K562 (cell line): ENCODE measurements at regions not wholly inside any gene's neighbourhood (a gene's known extent, or its start where the extent isn't known, plus 50 kb on each side); places are given as distances from the start of the nearest gene placed in this dataset.
A peak's percentile ranks its signal among the peaks of the same experiment; 100 is the strongest.

Source experiments
- ATAC-seq: fragments of 200-7000 bp; cut with Tn5 transposase; 3 replicates; pipeline ENCODE4 v1.9.1; 2020; ENCODE audit warnings: moderate library complexity
- BruUV-seq: library from RNA; stranded (reverse); fragments of 400-500 nt; replicated peaks from 2 replicates; lab custom pipeline; 2021; lab: Mats Ljungman, UMichigan
- CTCF ChIA-PET: fragments of 300-600 bp; formaldehyde crosslinking; extraction: SDS; loops from one replicate; lab custom pipeline; 2021; ENCODE audit warnings: low intra/inter-chr PET ratio; lab: Yijun Ruan, JAX
- POLR2A ChIA-PET: fragments of 300-600, 350-650 bp; sonication (Branson Sonifier 250); formaldehyde crosslinking; extraction: SDS; loops from one replicate; lab custom pipeline; 2021; ENCODE audit warnings: antibody characterized with exemption, inconsistent platforms; lab: Yijun Ruan, JAX
- DNase-seq, 4 experiments: peaks; one replicate each; pipeline versions ENCODE4 v3.0.0 to v3.0.0-alpha.2; 2011 to 2018; ENCODE audit warnings: low spot score in 3 of 4, mixed read lengths in 3 of 4; ENCODE audit errors: extremely low read depth in 1 of 4
- FAIRE-seq: peaks from 2 replicates; lab custom pipeline; 2011; peaks lifted over from hg19 to GRCh38; lab: Jason Lieb, UNC
- H2AFZ ChIP-seq: 2 replicates; pipeline ENCODE4 v1.6.0; 2011; ENCODE audit warnings: low read depth, low read length, control low read depth, inconsistent platforms
- H3K27ac ChIP-seq: fragments of 200-600 bp; 3 replicates; pipeline ENCODE4 v1.8.0; 2011; ENCODE audit warnings: low read depth, mild to moderate bottlenecking, control low read depth, inconsistent platforms, low read length, moderate library complexity, mixed read lengths; ENCODE audit errors: extremely low read depth
- H3K27me3 ChIP-seq, 2 experiments: fragments of 300-600 bp in 1 of 2; 2 replicates in 1 of 2; 3 replicates in 1 of 2; pipeline versions ENCODE4 v1.6.0 to v1.8.0; 2011; ENCODE audit warnings: inconsistent platforms in 2 of 2, low read length in 2 of 2, mild to moderate bottlenecking in 1 of 2, mixed read lengths in 1 of 2, moderate library complexity in 1 of 2; ENCODE audit not compliant: control insufficient read depth in 2 of 2, insufficient read depth in 2 of 2
- H3K36me3 ChIP-seq: fragments of 300-600 bp; 3 replicates; pipeline ENCODE4 v1.8.0; 2011; ENCODE audit warnings: mild to moderate bottlenecking, low read length, inconsistent platforms; ENCODE audit not compliant: control insufficient read depth, insufficient read depth
- H3K4me1 ChIP-seq, 2 experiments: fragments of 200-600 bp in 1 of 2; replicated peaks in 1 of 2; 2 replicates in 1 of 2; 3 replicates in 1 of 2; pipeline versions ENCODE4 v1.5.1 to v1.8.0; 2011; ENCODE audit warnings: inconsistent platforms in 2 of 2, low read length in 2 of 2, mild to moderate bottlenecking in 1 of 2, mixed read lengths in 1 of 2, moderate library complexity in 1 of 2; ENCODE audit not compliant: control insufficient read depth in 2 of 2, insufficient read depth in 2 of 2
- H3K4me2 ChIP-seq: 2 replicates; pipeline ENCODE4 v1.6.1; 2011; ENCODE audit warnings: low read length, control low read depth, inconsistent platforms, mixed read lengths; ENCODE audit not compliant: insufficient read depth
- H3K4me3 ChIP-seq: fragments of 200-600 bp; sonication (generic), shearing (Covaris generic); 2 replicates; pipeline ENCODE4 v1.5.1; 2016; ENCODE audit warnings: control low read depth, inconsistent platforms
- H3K79me2 ChIP-seq: fragments of 200-600 bp; 3 replicates; pipeline ENCODE4 v1.8.0; 2011; ENCODE audit warnings: low read length, inconsistent platforms; ENCODE audit not compliant: control insufficient read depth, insufficient read depth
- H3K9ac ChIP-seq, 2 experiments: 2 replicates each; pipeline versions ENCODE4 v1.6.0 to v1.6.1; 2011; ENCODE audit warnings: low read depth in 2 of 2, low read length in 2 of 2, control low read depth in 1 of 2, inconsistent platforms in 1 of 2, mild to moderate bottlenecking in 1 of 2, mixed read lengths in 1 of 2; ENCODE audit not compliant: insufficient read depth in 1 of 2
- H3K9me1 ChIP-seq: one replicate; pipeline ENCODE4 v1.6.0; 2011; ENCODE audit warnings: inconsistent platforms, mild to moderate bottlenecking, low read length, moderate library complexity; ENCODE audit not compliant: control insufficient read depth, insufficient read depth
- H3K9me3 ChIP-seq: replicated peaks from 2 replicates; pipeline ENCODE4 v1.5.1; 2011; ENCODE audit warnings: low read depth, low read length, inconsistent platforms; ENCODE audit not compliant: control insufficient read depth, insufficient read depth
- H4K20me1 ChIP-seq: replicated peaks from 2 replicates; pipeline ENCODE4 v1.6.1; 2011; ENCODE audit warnings: low read length, inconsistent platforms, mixed read lengths; ENCODE audit not compliant: control insufficient read depth, insufficient read depth
- CCAR2 ChIP-seq: fragments of 200-400 bp; formaldehyde crosslinking; IDR thresholded peaks from 2 replicates; pipeline ENCODE4 v1.6.1; 2017; ENCODE audit warnings: mild to moderate bottlenecking, low read depth, low read length
- MYBL2 ChIP-seq, 2 experiments: fragments of 450-650 bp in 1 of 2; sonication (generic) in 1 of 2; formaldehyde crosslinking in 1 of 2; IDR thresholded peaks; 2 replicates each; pipeline versions ENCODE4 v1.6.1 to v1.8.1; 2017 to 2022; ENCODE audit warnings: borderline replicate concordance in 1 of 2, inconsistent platforms in 1 of 2, low read depth in 1 of 2, mild to moderate bottlenecking in 1 of 2, missing genetic modification reagents in 1 of 2, moderate library complexity in 1 of 2
- NR2C1 ChIP-seq, 2 experiments: fragments of 450-650 bp; IDR thresholded peaks; 2 replicates each; pipeline ENCODE4 v1.6.1; 2017; ENCODE audit warnings: mild to moderate bottlenecking in 2 of 2, antibody characterized with exemption in 1 of 2, inconsistent platforms in 1 of 2, missing compliant biosample characterization in 1 of 2, missing genetic modification characterization in 1 of 2
- NR2C2 ChIP-seq, 2 experiments: fragments of 200-800 bp in 1 of 2; sonication (Bioruptor generic) in 1 of 2; sonication (generic) in 1 of 2; formaldehyde crosslinking in 1 of 2; IDR thresholded peaks; 2 replicates each; pipeline versions ENCODE4 v1.6.1 to v1.8.0; 2016 to 2022; ENCODE audit warnings: mild to moderate bottlenecking in 1 of 2, missing compliant biosample characterization in 1 of 2, missing genetic modification characterization in 1 of 2, missing genetic modification reagents in 1 of 2
- PTTG1 ChIP-seq: fragments of 450-650 bp; IDR thresholded peaks from 2 replicates; pipeline ENCODE4 v1.6.1; 2016; ENCODE audit warnings: low read depth, mild to moderate bottlenecking, missing genetic modification characterization, missing compliant biosample characterization
- REST ChIP-seq, 2 experiments: fragments of 450-650 bp; formaldehyde crosslinking in 1 of 2; IDR thresholded peaks; 2 replicates each; pipeline versions ENCODE4 v1.4.0 to v1.6.1; 2014 to 2020; ENCODE audit warnings: mild to moderate bottlenecking in 2 of 2, borderline replicate concordance in 1 of 2, low read depth in 1 of 2
- ZNF347 ChIP-seq: fragments of 450-650 bp; formaldehyde crosslinking; IDR thresholded peaks from 2 replicates; pipeline ENCODE4 v1.4.0; 2020; ENCODE audit warnings: low read depth, mild to moderate bottlenecking, moderate library complexity
- WGBS: fragments of 100-300 bp; shearing (Covaris generic); methylation state at CpG from one replicate; pipeline ENCODE4 v1.1.6; 2016; ENCODE audit warnings: low coverage, mixed read lengths; ENCODE audit not compliant: insufficient coverage; ENCODE audit errors: missing lambda C conversion rate; 5-methylcytosine and 5-hydroxymethylcytosine counted together
- in situ Hi-C: fragments of 300-500 bp; cut with MboI; formaldehyde crosslinking; loops from 4 replicates; pipeline ENCODE4 v1.15.0; 2018; ENCODE audit warnings: inconsistent platforms, mixed read lengths
- intact Hi-C: fragments of 100-400 bp; cut with micrococcal nuclease; formaldehyde crosslinking; loops from 2 replicates; pipeline ENCODE4 v1.14.2; 2022

- ATAC-seq, result no peak
- Histone ChIP-seq H2AFZ (no peak overlapping the region), H3K9me1 (no peaks in the 10 kb centered on the region), H3K4me2 (no peak overlapping the region), H3K27ac (no peak overlapping the region), H3K36me3 (no peaks in the 10 kb centered on the region), H3K4me3 (no peak overlapping the region), H3K79me2 (no peaks in the 10 kb centered on the region), H4K20me1 (no peaks in the 10 kb centered on the region), H3K4me1 (no peaks in the 10 kb centered on the region), H3K9me3 (no peaks in the 10 kb centered on the region), H3K9ac (no peak overlapping the region), H3K27me3 (no peaks in the 10 kb centered on the region; a peak in 1 of 5 replicates)
- no peak for DNase-seq
- in situ Hi-C loops (no loop called here), intact Hi-C loops (no loop called here)
- no peak for FAIRE-seq
- WGBS, result 2% methylated on average over 7 of the region's 7 CpGs
- POLR2A ChIA-PET, result interaction anchor here (1.3 kb wide), 1 partner anchor 16 kb away, joined by 3 read pairs; no protein-coding TSS in a partner anchor
- CTCF ChIA-PET, result no interaction called here
- no TSS peak for BruUV-seq
- TF ChIP-seq ZNF347 (CRISPR knock-in tag) (no peak), REST (IDR thresholded peaks at IDR 0.05; ENCODE audit: borderline replicate concordance) (no peak), REST (CRISPR knock-in tag; IDR thresholded peaks at IDR 0.05; ENCODE audit: low read depth) (no peak), CCAR2 (no peak), PTTG1 (tag) (no peak), MYBL2 (IDR thresholded peaks at IDR 0.05; ENCODE audit: low read depth) (no peak), MYBL2 (CRISPR knock-in tag; IDR thresholded peaks at IDR 0.05; ENCODE audit: borderline replicate concordance) (no peak), NR2C2 (CRISPR knock-in tag; IDR thresholded peaks at IDR 0.05) (no peak), NR2C2 (tag; IDR thresholded peaks at IDR 0.05) (peak; percentile 29; the same call in 1 of the 2 replicates), NR2C1 (IDR thresholded peaks at IDR 0.05) (no peak), NR2C1 (tag; IDR thresholded peaks at IDR 0.05) (0 out of 2 replicates have a peak, but pooled peaks have one; percentile 31)
Observed at GRCh38 chr2:176589287-176589686, 320.0 kb downstream of the MTX2 start.
